ENCODE measurements at regions not wholly inside any gene's neighbourhood (a gene's known extent, or its start where the extent isn't known, plus 50 kb on each side); places are given as distances from the start of the nearest gene placed in this dataset.

GRCh38 chr3:23071758-23072157 lies 131.4 kb upstream of the UBE2E2 start:
- CTCF ChIA-PET, result no interaction called here
- BruUV-seq (replicated peaks), result no TSS peak
- intact Hi-C loops (cut with micrococcal nuclease; ENCODE audit: unreplicated experiment), result no loop called here
- Mint-ChIP-seq H3K9me3 (ENCODE audit: low read depth, unreplicated experiment) (peaks cover 2% of the 10 kb centered on the region), H3K27ac (ENCODE audit: unreplicated experiment) (no peak overlapping the region), H3K36me3 (ENCODE audit: insufficient read depth, unreplicated experiment) (no peaks in the 10 kb centered on the region), H3K4me1 (ENCODE audit: low read depth, unreplicated experiment) (peaks cover 7% of the 10 kb centered on the region), H3K27me3 (ENCODE audit: unreplicated experiment) (peaks cover 61% of the 10 kb centered on the region), H3K4me3 (ENCODE audit: low read depth, unreplicated experiment) (no peak overlapping the region)
- no peak for DNase-seq
- TF ChIP-seq, protein P1, sequence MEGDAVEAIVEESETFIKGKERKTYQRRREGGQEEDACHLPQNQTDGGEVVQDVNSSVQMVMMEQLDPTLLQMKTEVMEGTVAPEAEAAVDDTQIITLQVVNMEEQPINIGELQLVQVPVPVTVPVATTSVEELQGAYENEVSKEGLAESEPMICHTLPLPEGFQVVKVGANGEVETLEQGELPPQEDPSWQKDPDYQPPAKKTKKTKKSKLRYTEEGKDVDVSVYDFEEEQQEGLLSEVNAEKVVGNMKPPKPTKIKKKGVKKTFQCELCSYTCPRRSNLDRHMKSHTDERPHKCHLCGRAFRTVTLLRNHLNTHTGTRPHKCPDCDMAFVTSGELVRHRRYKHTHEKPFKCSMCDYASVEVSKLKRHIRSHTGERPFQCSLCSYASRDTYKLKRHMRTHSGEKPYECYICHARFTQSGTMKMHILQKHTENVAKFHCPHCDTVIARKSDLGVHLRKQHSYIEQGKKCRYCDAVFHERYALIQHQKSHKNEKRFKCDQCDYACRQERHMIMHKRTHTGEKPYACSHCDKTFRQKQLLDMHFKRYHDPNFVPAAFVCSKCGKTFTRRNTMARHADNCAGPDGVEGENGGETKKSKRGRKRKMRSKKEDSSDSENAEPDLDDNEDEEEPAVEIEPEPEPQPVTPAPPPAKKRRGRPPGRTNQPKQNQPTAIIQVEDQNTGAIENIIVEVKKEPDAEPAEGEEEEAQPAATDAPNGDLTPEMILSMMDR (IDR thresholded peaks at IDR 0.05; ENCODE audit: unreplicated experiment), result no peak

- Mint-ChIP-seq H3K9me3 (ENCODE audit: low read depth, unreplicated experiment) (no peaks in the 10 kb centered on the region), H3K36me3 (ENCODE audit: insufficient read depth, unreplicated experiment) (no peaks in the 10 kb centered on the region), H3K4me3 (ENCODE audit: low read depth, unreplicated experiment) (no peak overlapping the region), H3K27ac (ENCODE audit: unreplicated experiment) (no peak overlapping the region), H3K27me3 (ENCODE audit: unreplicated experiment) (peaks cover 61% of the 10 kb centered on the region), H3K4me1 (ENCODE audit: low read depth, unreplicated experiment) (peaks cover 5% of the 10 kb centered on the region)
- BruUV-seq (replicated peaks), result no TSS peak
- DNase-seq, result no peak
- CTCF ChIA-PET, result no interaction called here
- TF ChIP-seq, protein P1 (IDR thresholded peaks at IDR 0.05; ENCODE audit: unreplicated experiment), result no peak
- intact Hi-C loops (cut with micrococcal nuclease; ENCODE audit: unreplicated experiment), result no loop called here
Measured at GRCh38 chr3:23072693-23073092, 130.4 kb upstream of the UBE2E2 start.

DNA sequence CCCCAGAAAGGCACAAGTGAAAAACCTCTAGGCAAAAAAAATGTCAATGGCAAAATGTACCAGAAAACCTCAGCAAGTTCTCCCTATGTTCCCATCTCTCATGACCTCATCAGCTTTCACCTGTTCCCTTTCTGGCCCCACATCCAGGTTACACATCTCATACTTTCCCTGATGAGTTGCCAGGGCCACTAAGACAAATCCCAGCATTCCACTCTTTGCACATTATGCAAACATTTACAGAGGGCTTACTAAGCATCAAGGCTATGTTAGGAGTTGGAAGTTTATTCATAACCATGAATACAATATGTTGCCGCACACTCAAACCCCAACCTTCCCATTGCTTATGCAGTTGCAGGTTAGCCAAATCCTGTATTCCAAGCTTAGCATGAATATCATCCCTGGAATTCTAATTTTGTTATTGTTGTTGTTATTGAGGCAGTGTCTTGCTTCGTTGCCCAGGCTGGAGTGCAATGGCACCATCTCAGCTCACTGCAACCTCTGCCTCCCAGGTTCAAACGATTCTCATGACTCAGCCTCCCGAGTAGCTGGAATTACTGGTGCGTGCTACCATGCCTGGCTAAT lies 129.3 kb upstream of the UBE2E2 start:
- TF ChIP-seq, protein P1 (IDR thresholded peaks at IDR 0.05; ENCODE audit: unreplicated experiment), result no peak
- intact Hi-C loops (cut with micrococcal nuclease; ENCODE audit: unreplicated experiment), result no loop called here
- CTCF ChIA-PET, result no interaction called here
- no peak for DNase-seq
- Mint-ChIP-seq H3K9me3 (ENCODE audit: low read depth, unreplicated experiment) (no peaks in the 10 kb centered on the region), H3K4me3 (ENCODE audit: low read depth, unreplicated experiment) (no peak overlapping the region), H3K27me3 (ENCODE audit: unreplicated experiment) (peaks cover 68% of the 10 kb centered on the region), H3K27ac (ENCODE audit: unreplicated experiment) (no peak overlapping the region), H3K4me1 (ENCODE audit: low read depth, unreplicated experiment) (no peaks in the 10 kb centered on the region), H3K36me3 (ENCODE audit: insufficient read depth, unreplicated experiment) (no peaks in the 10 kb centered on the region)
- no TSS peak for BruUV-seq (replicated peaks)

- DNase-seq, result no peak
- intact Hi-C loops (cut with micrococcal nuclease; ENCODE audit: unreplicated experiment), result no loop called here
- no peak overlapping the region for H3K27ac Mint-ChIP-seq (ENCODE audit: unreplicated experiment)
- TF ChIP-seq, protein P1 (IDR thresholded peaks at IDR 0.05; ENCODE audit: unreplicated experiment), result no peak
- H3K27me3 Mint-ChIP-seq (ENCODE audit: unreplicated experiment), result peaks cover 74% of the 10 kb centered on the region
- CTCF ChIA-PET, result no interaction called here
- H3K4me1 Mint-ChIP-seq (ENCODE audit: low read depth, unreplicated experiment), result peaks cover 9% of the 10 kb centered on the region
- no peaks in the 10 kb centered on the region for H3K9me3 Mint-ChIP-seq (ENCODE audit: low read depth, unreplicated experiment)
- H3K4me3 Mint-ChIP-seq (ENCODE audit: low read depth, unreplicated experiment), result no peak overlapping the region
- H3K36me3 Mint-ChIP-seq (ENCODE audit: insufficient read depth, unreplicated experiment), result no peaks in the 10 kb centered on the region
- BruUV-seq (replicated peaks), result no TSS peak
Measured at GRCh38 chr3:23075496-23075895, 127.6 kb upstream of the UBE2E2 start.

All from Calu3 (cell line).